OCI-LY3 (cell line): ENCODE measurements at regions not wholly inside any gene's neighbourhood (a gene's known extent, or its start where the extent isn't known, plus 50 kb on each side); places are given as distances from the start of the nearest gene placed in this dataset.
"Not testable (repeated sequence)": the region's sequence is repeated elsewhere in the genome, so short reads cannot be mapped to it uniquely, and the experiment has no call there.

Experiments used
- H2AFZ ChIP-seq: fragments of 200-600, 300-600 bp; shearing (Covaris generic); 2 replicates; pipeline ENCODE4 v1.6.0; 2014; ENCODE audit warnings: antibody characterized with exemption, low read depth, low read length
- H3K27ac ChIP-seq: fragments of 200-600, 300-600 bp; sonication (generic); 2 replicates; pipeline ENCODE4 v1.5.1; 2014; ENCODE audit warnings: mild to moderate bottlenecking, low read length, moderate library complexity, mixed read lengths
- H3K27me3 ChIP-seq: fragments of 200-600, 300-600 bp; sonication (generic); 2 replicates; pipeline ENCODE4 v1.6.1; 2014; ENCODE audit warnings: low read depth, low read length, mixed read lengths
- H3K36me3 ChIP-seq: fragments of 200-600, 300-600 bp; sonication (generic); replicated peaks from 2 replicates; pipeline ENCODE3; 2014; ENCODE audit warnings: low read depth, low read length, mixed read lengths
- H3K4me1 ChIP-seq: fragments of 300-600, 200-600 bp; sonication (generic); 2 replicates; pipeline ENCODE4 v1.6.1; 2014; ENCODE audit warnings: low read length, mixed read lengths
- H3K4me2 ChIP-seq: fragments of 200-600, 300-600 bp; sonication (generic); 2 replicates; pipeline ENCODE4 v1.6.1; 2014; ENCODE audit warnings: low read length, mixed read lengths
- H3K4me3 ChIP-seq: fragments of 300-600, 200-600 bp; sonication (generic); 2 replicates; pipeline ENCODE4 v1.5.1; 2014; ENCODE audit warnings: antibody characterized with exemption, mild to moderate bottlenecking, low read length, moderate library complexity
- H3K79me2 ChIP-seq: fragments of 300-600, 200-600 bp; shearing (Covaris generic); 2 replicates; pipeline ENCODE4 v1.6.1; 2014; ENCODE audit warnings: mild to moderate bottlenecking, low read length, mixed read lengths
- H3K9ac ChIP-seq: fragments of 300-600, 200-600 bp; shearing (Covaris generic); 2 replicates; pipeline ENCODE4 v1.6.0; 2014; ENCODE audit warnings: mild to moderate bottlenecking, low read length, moderate library complexity
- H3K9me3 ChIP-seq: fragments of 200-600, 300-600 bp; shearing (Covaris generic); 2 replicates; pipeline ENCODE4 v1.6.1; 2014; ENCODE audit warnings: low read length, mixed read lengths; ENCODE audit not compliant: insufficient read depth
- H4K20me1 ChIP-seq: fragments of 200-600, 300-600 bp; sonication (generic); 2 replicates; pipeline ENCODE4 v1.6.1; 2016; ENCODE audit warnings: low read length, mixed read lengths; ENCODE audit not compliant: insufficient read depth
- CTCF ChIP-seq: fragments of 200-600, 300-600 bp; sonication (generic); IDR thresholded peaks from 2 replicates; pipeline ENCODE4 v1.5.1; 2014; ENCODE audit warnings: antibody characterized with exemption, low read length, low read depth
- EZH2phosphoT487 ChIP-seq: fragments of 200-600 bp; shearing (Covaris generic); IDR thresholded peaks from 2 replicates; pipeline ENCODE4 v1.6.1; 2018; ENCODE audit warnings: antibody characterized with exemption, mixed run types, low read depth

GRCh38 chr20:12113468-12114371 is 196.0 kb downstream of the BTBD3 start:
- no peak overlapping the region for H2AFZ ChIP-seq
- no peaks in the 10 kb centered on the region for H3K4me1 ChIP-seq
- H3K4me3 ChIP-seq, result no peak overlapping the region
- no peaks in the 10 kb centered on the region for H3K79me2 ChIP-seq
- no peaks in the 10 kb centered on the region for H3K27me3 ChIP-seq
- no peak overlapping the region for H3K4me2 ChIP-seq
- no peaks in the 10 kb centered on the region for H3K9me3 ChIP-seq
- no peaks in the 10 kb centered on the region for H4K20me1 ChIP-seq
- H3K27ac ChIP-seq, result no peak overlapping the region
- TF ChIP-seq EZH2phosphoT487 (no peak), CTCF (no peak)
- H3K9ac ChIP-seq, result no peak overlapping the region
- no peaks in the 10 kb centered on the region for H3K36me3 ChIP-seq

- not testable (repeated sequence) for H3K27me3 ChIP-seq, H2AFZ ChIP-seq, H3K27ac ChIP-seq, H3K9ac ChIP-seq, H3K4me2 ChIP-seq, H3K79me2 ChIP-seq, H3K9me3 ChIP-seq, H3K4me1 ChIP-seq, H3K4me3 ChIP-seq, H4K20me1 ChIP-seq, H3K36me3 ChIP-seq
Observed at GRCh38 chr20:12129114-12129513, 211.4 kb downstream of the BTBD3 start.

DNA sequence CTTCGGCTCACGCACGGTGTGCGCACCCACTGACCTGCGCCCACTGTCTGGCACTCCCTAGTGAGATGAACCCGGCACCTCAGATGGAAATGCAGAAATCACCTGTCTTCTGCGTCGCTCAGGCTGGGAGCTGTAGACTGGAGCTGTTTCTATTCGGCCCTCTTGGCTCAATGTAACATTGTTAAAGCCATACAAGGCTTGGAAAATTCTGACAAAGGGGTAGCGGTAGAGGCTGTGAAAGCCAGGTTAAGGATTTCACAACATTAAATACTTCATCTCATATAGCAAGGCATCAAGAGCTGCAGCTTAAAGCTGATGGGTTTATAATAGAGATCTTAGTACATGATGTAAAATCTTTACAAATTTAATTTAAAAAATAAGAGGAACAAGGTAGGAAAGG is 211.8 kb downstream of the BTBD3 start:
- H3K36me3 ChIP-seq, H3K9ac ChIP-seq, H4K20me1 ChIP-seq, H3K9me3 ChIP-seq, H3K4me1 ChIP-seq, H3K27me3 ChIP-seq, H3K79me2 ChIP-seq, H3K27ac ChIP-seq, H3K4me2 ChIP-seq, H2AFZ ChIP-seq, H3K4me3 ChIP-seq: not testable (repeated sequence)

- Histone ChIP-seq H3K36me3 (no peaks in the 10 kb centered on the region), H3K4me3 (no peak overlapping the region), H4K20me1 (no peaks in the 10 kb centered on the region), H3K79me2 (no peaks in the 10 kb centered on the region), H3K27ac (no peak overlapping the region), H3K27me3 (no peaks in the 10 kb centered on the region), H2AFZ (no peak overlapping the region), H3K9me3 (no peaks in the 10 kb centered on the region), H3K9ac (no peak overlapping the region), H3K4me2 (no peak overlapping the region), H3K4me1 (no peaks in the 10 kb centered on the region)
- TF ChIP-seq CTCF (no peak), EZH2phosphoT487 (no peak)
Observed at GRCh38 chr20:12130781-12131180, 213.1 kb downstream of the BTBD3 start.

DNA sequence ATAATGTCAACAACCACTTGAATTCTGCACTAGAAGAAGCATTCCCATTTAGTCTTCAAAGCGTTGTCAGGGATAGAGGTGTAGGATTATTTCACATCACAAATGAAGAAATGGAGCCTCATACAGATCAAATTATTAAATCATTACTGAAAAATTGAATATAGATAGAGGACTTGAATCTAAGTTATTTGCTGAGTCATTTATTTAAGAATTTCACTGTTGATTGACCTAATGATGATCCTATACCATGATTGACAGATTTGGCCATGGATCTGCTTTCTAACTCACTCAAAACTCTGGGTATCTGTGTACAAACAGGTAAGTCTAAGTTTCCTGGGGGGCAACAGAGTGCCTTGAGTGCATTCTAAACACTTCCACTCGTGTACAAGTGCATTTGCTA is 215.9 kb downstream of the BTBD3 start:
- Histone ChIP-seq H3K27ac (no peak overlapping the region), H3K27me3 (no peaks in the 10 kb centered on the region), H3K9ac (no peak overlapping the region), H3K9me3 (no peaks in the 10 kb centered on the region; the same call in 1 of the 2 replicates), H4K20me1 (no peaks in the 10 kb centered on the region), H3K79me2 (no peaks in the 10 kb centered on the region), H3K4me1 (no peaks in the 10 kb centered on the region), H2AFZ (no peak overlapping the region), H3K4me3 (no peak overlapping the region), H3K36me3 (no peaks in the 10 kb centered on the region), H3K4me2 (no peak overlapping the region)
- no peak for TF ChIP-seq CTCF
- no peak for TF ChIP-seq EZH2phosphoT487

DNA sequence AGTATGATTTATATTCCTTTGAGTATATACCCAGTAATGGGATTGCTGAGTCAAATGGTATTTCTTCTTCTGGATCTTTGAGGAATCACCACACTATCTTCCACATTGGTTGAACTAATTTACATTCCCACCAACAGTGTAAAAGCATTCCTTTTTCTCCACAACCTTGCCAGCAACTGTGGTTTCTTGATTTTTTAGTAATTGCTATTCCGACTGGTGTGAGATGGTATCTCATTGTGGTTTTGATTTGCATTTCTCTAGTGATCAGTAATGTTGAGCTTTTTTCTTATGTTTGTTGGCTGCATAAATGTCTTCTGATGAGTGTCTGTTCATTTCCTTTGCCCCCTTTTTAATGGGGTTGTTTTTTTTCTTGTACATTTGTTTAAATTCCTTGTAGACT is 228.3 kb downstream of the BTBD3 start:
- H3K4me3 ChIP-seq, H4K20me1 ChIP-seq, H2AFZ ChIP-seq, H3K36me3 ChIP-seq, H3K27ac ChIP-seq, H3K9me3 ChIP-seq, H3K9ac ChIP-seq, H3K4me2 ChIP-seq, H3K4me1 ChIP-seq, H3K79me2 ChIP-seq, H3K27me3 ChIP-seq: not testable (repeated sequence)
